ENCODE measurements at regions not wholly inside any gene's neighbourhood (a gene's known extent, or its start where the extent isn't known, plus 50 kb on each side); places are given as distances from the start of the nearest gene placed in this dataset.

DNA sequence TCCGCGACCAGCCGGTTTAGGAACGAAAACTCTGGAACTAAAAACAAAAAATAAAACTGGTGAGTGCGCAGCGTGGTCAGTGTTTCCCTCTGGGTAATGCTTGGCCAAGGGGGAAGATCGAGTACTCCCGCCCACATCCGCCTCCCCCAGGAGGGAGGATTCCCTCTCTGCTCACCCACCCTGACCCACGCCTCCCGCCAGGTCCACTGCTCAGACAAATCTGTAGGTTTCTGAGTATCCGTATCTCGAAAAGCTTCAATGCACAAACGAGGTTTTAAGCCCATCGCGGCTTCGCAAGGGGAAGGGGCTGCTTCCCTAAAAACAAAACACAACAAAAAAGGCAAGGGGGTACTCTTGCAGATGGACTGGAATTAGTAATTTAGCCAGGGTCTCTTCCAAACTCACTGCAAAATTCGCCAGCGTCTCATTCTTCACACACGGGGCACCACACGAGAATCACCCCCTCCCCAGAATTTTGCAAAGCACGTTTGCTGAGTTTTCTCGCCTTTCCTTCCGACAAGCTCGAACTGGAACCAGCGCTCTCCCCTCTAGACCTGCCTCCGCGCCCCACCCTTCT is 75.2 kb downstream of the INSIG1 start:
- peaks cover 66 to 73% of the 10 kb centered on the region in 2 experiments for H3K27me3 ChIP-seq (ENCODE audit: control insufficient read depth in 2 of 2, insufficient read depth in 2 of 2, low read length in 2 of 2)
- H3K27ac ChIP-seq (ENCODE audit: insufficient read depth, low read depth, low read length): no peak overlapping the region
- no peak overlapping the region for H3K9ac ChIP-seq (replicated peaks; ENCODE audit: extremely low read depth, insufficient read depth, low read length)
- no peaks in the 10 kb centered on the region for H4K20me1 ChIP-seq (replicated peaks; ENCODE audit: control insufficient read depth, extremely low read depth, insufficient read depth, low read length)
- no peaks in the 10 kb centered on the region for H3K79me2 ChIP-seq (ENCODE audit: control insufficient read depth, insufficient read depth, low read length)
- FAIRE-seq (no peak), DNase-seq (ENCODE audit: low read depth, low spot score) (no peak)
- no peaks in the 10 kb centered on the region for H3K9me3 ChIP-seq (replicated peaks; ENCODE audit: control insufficient read depth, insufficient read depth, low read length)
- H3K36me3 ChIP-seq (ENCODE audit: control insufficient read depth in 2 of 2, extremely low read depth in 1 of 2, insufficient read depth in 2 of 2, low read length in 2 of 2): no peaks in the 10 kb centered on the region
- H3K9me1 ChIP-seq (replicated peaks; ENCODE audit: control insufficient read depth, extremely low read depth, insufficient read depth, low read length): no peaks in the 10 kb centered on the region
- dilution Hi-C loops (cut with MboI; ENCODE audit: extremely low pct_ligation_motif_present, low sequenced_read_pairs) (no loop called here), intact Hi-C loops (cut with micrococcal nuclease) (no loop called here)
- H3K4me1 ChIP-seq (ENCODE audit: control insufficient read depth, extremely low read depth, insufficient read depth, low read length): peaks cover 4% of the 10 kb centered on the region
- POLR2A ChIA-PET: no interaction called here
- no peak for TF ChIP-seq EZH2 (IDR thresholded peaks at IDR 0.05; ENCODE audit: borderline replicate concordance, low read depth, low read length, severe bottlenecking)
- TF ChIP-seq, protein P1, sequence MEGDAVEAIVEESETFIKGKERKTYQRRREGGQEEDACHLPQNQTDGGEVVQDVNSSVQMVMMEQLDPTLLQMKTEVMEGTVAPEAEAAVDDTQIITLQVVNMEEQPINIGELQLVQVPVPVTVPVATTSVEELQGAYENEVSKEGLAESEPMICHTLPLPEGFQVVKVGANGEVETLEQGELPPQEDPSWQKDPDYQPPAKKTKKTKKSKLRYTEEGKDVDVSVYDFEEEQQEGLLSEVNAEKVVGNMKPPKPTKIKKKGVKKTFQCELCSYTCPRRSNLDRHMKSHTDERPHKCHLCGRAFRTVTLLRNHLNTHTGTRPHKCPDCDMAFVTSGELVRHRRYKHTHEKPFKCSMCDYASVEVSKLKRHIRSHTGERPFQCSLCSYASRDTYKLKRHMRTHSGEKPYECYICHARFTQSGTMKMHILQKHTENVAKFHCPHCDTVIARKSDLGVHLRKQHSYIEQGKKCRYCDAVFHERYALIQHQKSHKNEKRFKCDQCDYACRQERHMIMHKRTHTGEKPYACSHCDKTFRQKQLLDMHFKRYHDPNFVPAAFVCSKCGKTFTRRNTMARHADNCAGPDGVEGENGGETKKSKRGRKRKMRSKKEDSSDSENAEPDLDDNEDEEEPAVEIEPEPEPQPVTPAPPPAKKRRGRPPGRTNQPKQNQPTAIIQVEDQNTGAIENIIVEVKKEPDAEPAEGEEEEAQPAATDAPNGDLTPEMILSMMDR (IDR thresholded peaks at IDR 0.05; ENCODE audit: extremely low read depth in 1 of 2, insufficient read depth in 1 of 2, low read depth in 1 of 2, low read length in 2 of 2): peak in 1 of 2 donors; percentile 1
- TF ChIP-seq, protein P2, sequence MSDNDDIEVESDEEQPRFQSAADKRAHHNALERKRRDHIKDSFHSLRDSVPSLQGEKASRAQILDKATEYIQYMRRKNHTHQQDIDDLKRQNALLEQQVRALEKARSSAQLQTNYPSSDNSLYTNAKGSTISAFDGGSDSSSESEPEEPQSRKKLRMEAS (IDR thresholded peaks at IDR 0.05; ENCODE audit: insufficient read depth, insufficient read length): no peak
- no peak overlapping the region for H3K4me3 ChIP-seq (replicated peaks in 1 of 3; ENCODE audit: insufficient read depth in 1 of 3, low read depth in 1 of 3, low read length in 3 of 3)
- BruUV-seq (replicated peaks): no TSS peak
- H3K4me2 ChIP-seq (ENCODE audit: insufficient read depth, low read length): no peak overlapping the region
- H2AFZ ChIP-seq (ENCODE audit: low read depth, low read length): no peak overlapping the region
- CTCF ChIA-PET: interaction anchor here (0.6 to 1.6 kb wide), 5 partner anchors 11 to 445 kb away, joined by 3 to 5 read pairs (median 4); no protein-coding TSS in a partner anchor
